ENCODE measurements at regions not wholly inside any gene's neighbourhood (a gene's known extent, or its start where the extent isn't known, plus 50 kb on each side); places are given as distances from the start of the nearest gene placed in this dataset.
"Not testable (repeated sequence)": the region's sequence is repeated elsewhere in the genome, so short reads cannot be mapped to it uniquely, and the experiment has no call there.

DNA sequence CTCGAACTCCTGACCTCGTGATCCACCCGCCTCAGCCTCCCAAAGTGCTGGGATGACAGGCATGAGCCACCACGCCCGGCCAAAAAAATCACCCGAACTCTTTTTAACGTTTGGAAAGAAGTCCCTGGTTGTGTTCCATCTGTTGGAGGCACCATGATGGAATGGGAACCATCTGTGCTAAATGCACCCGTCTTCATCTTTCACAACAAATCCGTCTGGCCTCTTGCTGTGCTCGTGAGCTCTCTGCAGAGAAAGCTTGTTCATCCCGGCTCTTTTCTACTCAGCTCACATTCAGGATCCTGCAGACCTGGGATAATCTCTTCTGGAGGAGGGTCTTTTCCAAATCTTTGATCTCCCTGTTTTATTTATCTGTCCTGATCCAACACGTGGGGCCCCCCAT, 188.8 kb downstream of the CRLF2 start:
- DNase-seq (no peak), ATAC-seq (ENCODE audit: low read depth) (no peak)
- Histone ChIP-seq H2AK5ac (ENCODE audit: low read depth, low read length) (no peak overlapping the region), H3K9me3 (ENCODE audit: control insufficient read depth, insufficient read depth, low read length) (peaks cover 35% of the 10 kb centered on the region; the same call in 1 of the 2 replicates), H3K56ac (ENCODE audit: extremely low read depth, insufficient read depth, low read length) (no peak overlapping the region), H4K91ac (ENCODE audit: insufficient read depth, low read depth, low read length) (no peak overlapping the region), H3K9ac (ENCODE audit: low read depth, low read length) (no peak overlapping the region), H3K27me3 (ENCODE audit: control insufficient read depth, insufficient read depth, low read length) (no peaks in the 10 kb centered on the region), H3K9me1 (ENCODE audit: insufficient read depth, low read length) (no peaks in the 10 kb centered on the region), H2BK120ac (ENCODE audit: low read depth, low read length) (no peak overlapping the region), H2BK20ac (ENCODE audit: low read depth, low read length) (no peak overlapping the region), H4K5ac (ENCODE audit: low read depth, low read length) (no peak overlapping the region), H3K14ac (replicated peaks; ENCODE audit: low read depth, low read length) (no peak overlapping the region), H3K4ac (ENCODE audit: low read depth, low read length) (no peak overlapping the region), H2BK5ac (ENCODE audit: low read depth, low read length, poor library complexity, severe bottlenecking) (no peak overlapping the region), H4K20me1 (ENCODE audit: insufficient read depth, low read length) (no peaks in the 10 kb centered on the region), H3K4me1 (ENCODE audit: control insufficient read depth, insufficient read depth, low read length) (no peaks in the 10 kb centered on the region), H3K4me2 (ENCODE audit: low read depth, low read length) (no peak overlapping the region), H2AFZ (replicated peaks; ENCODE audit: low read length, poor library complexity) (no peak overlapping the region), H2AK9ac (replicated peaks; ENCODE audit: low read depth, low read length, poor library complexity) (no peak overlapping the region), H3K23ac (ENCODE audit: low read depth, low read length) (no peak overlapping the region), H3K36me3 (ENCODE audit: control insufficient read depth, insufficient read depth, low read length) (no peaks in the 10 kb centered on the region), H3K4me3 (ENCODE audit: insufficient read depth, low read depth, low read length) (no peak overlapping the region), H3K79me1 (ENCODE audit: low read depth in 1 of 2, low read length in 2 of 2) (no peaks in the 10 kb centered on the region), H3K27ac (ENCODE audit: insufficient read depth, low read length) (no peak overlapping the region), H3K18ac (ENCODE audit: low read depth, low read length) (no peak overlapping the region), H4K8ac (ENCODE audit: low read depth in 2 of 2, low read length in 2 of 2) (no peak overlapping the region), H2BK15ac (ENCODE audit: low read depth, low read length) (no peak overlapping the region)
- CTCF ChIA-PET: no interaction called here
- dilution Hi-C loops (cut with HindIII; ENCODE audit: low sequenced_read_pairs, unreplicated experiment): no loop called here
- 46% methylated on average over 7 of the region's 12 CpGs; no CpG with 5 or more reads in 1 of the 2 experiments for WGBS, 2 experiments (ENCODE audit: extremely low coverage in 2 of 2, insufficient read length in 1 of 2)
- intact Hi-C loops (cut with micrococcal nuclease): no loop called here
- in situ Hi-C loops (cut with MboI; ENCODE audit: low sequenced_read_pairs): no loop called here
- TF ChIP-seq, protein P1, sequence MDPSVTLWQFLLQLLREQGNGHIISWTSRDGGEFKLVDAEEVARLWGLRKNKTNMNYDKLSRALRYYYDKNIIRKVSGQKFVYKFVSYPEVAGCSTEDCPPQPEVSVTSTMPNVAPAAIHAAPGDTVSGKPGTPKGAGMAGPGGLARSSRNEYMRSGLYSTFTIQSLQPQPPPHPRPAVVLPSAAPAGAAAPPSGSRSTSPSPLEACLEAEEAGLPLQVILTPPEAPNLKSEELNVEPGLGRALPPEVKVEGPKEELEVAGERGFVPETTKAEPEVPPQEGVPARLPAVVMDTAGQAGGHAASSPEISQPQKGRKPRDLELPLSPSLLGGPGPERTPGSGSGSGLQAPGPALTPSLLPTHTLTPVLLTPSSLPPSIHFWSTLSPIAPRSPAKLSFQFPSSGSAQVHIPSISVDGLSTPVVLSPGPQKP (IDR thresholded peaks at IDR 0.05; ENCODE audit: borderline replicate concordance, low read depth, low read length): no peak
- TF ChIP-seq CHD1 (IDR thresholded peaks at IDR 0.05; ENCODE audit: low read depth, low read length) (no peak), MAZ (IDR thresholded peaks at IDR 0.05; ENCODE audit: borderline replicate concordance, low read depth, low read length) (no peak), USF2 (IDR thresholded peaks at IDR 0.05; ENCODE audit: low read depth, low read length) (no peak), FOS (IDR thresholded peaks at IDR 0.05; ENCODE audit: low read depth, low read length) (no peak), MAFK (IDR thresholded peaks at IDR 0.05; ENCODE audit: low read depth, low read length) (no peak), RAD21 (IDR thresholded peaks at IDR 0.05; ENCODE audit: low read length) (no peak)
- BruUV-seq (replicated peaks): no TSS peak
- POLR2A ChIA-PET (ENCODE audit: unreplicated experiment): no interaction called here

DNA sequence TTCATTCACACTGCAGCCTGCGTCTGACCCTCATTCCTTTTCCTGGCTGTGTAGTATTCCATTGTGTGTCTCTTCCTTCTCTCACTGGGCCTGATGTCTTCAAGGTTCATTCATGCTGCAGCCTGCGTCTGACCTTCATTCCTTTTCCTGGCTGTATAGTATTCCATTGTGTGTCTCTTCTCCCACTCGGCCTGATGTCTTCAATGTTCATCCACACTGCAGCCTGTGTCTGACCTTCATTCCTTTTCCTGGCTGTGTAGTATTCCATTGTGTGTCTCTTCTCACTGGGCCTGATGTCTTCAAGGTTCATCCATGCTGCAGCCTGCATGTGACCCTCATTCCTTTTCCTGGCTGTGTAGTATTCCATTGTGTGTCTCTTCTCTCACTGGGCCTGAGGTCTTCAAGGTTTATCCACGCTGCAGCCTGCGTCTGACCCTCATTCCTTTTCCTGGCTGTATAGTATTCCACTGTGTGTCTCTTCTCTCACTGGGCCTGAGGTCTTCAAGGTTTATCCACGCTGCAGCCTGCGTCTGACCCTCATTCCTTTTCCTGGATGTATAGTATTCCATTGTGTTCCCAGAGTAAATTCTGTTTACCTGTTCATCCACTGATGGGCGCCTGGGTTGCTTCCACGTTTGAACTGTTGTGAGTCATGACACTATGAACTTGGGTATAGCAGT, 191.0 kb downstream of the CRLF2 start:
- H3K36me3 ChIP-seq (ENCODE audit: control insufficient read depth, insufficient read depth, low read length); H4K91ac ChIP-seq (ENCODE audit: insufficient read depth, low read depth, low read length); H3K9ac ChIP-seq (ENCODE audit: low read depth, low read length); H2BK5ac ChIP-seq (ENCODE audit: low read depth, low read length, poor library complexity, severe bottlenecking); H2BK15ac ChIP-seq (ENCODE audit: low read depth, low read length); H2AFZ ChIP-seq (replicated peaks; ENCODE audit: low read length, poor library complexity); H4K20me1 ChIP-seq (ENCODE audit: insufficient read depth, low read length); H3K4me3 ChIP-seq (ENCODE audit: insufficient read depth, low read depth, low read length); intact Hi-C loops (cut with micrococcal nuclease); H4K8ac ChIP-seq (ENCODE audit: low read depth in 2 of 2, low read length in 2 of 2); H3K4me2 ChIP-seq (ENCODE audit: low read depth, low read length); H2AK9ac ChIP-seq (replicated peaks; ENCODE audit: low read depth, low read length, poor library complexity); H2BK20ac ChIP-seq (ENCODE audit: low read depth, low read length); CTCF ChIA-PET; H3K4ac ChIP-seq (ENCODE audit: low read depth, low read length); POLR2A ChIA-PET (ENCODE audit: unreplicated experiment); DNase-seq; H3K56ac ChIP-seq (ENCODE audit: extremely low read depth, insufficient read depth, low read length); H3K27ac ChIP-seq (ENCODE audit: insufficient read depth, low read length); H3K9me1 ChIP-seq (ENCODE audit: insufficient read depth, low read length); H4K5ac ChIP-seq (ENCODE audit: low read depth, low read length); H2BK120ac ChIP-seq (ENCODE audit: low read depth, low read length); H3K27me3 ChIP-seq (ENCODE audit: control insufficient read depth, insufficient read depth, low read length); H3K79me1 ChIP-seq (ENCODE audit: low read depth in 1 of 2, low read length in 2 of 2); H2AK5ac ChIP-seq (ENCODE audit: low read depth, low read length); in situ Hi-C loops (cut with MboI; ENCODE audit: low sequenced_read_pairs); H3K18ac ChIP-seq (ENCODE audit: low read depth, low read length); dilution Hi-C loops (cut with HindIII; ENCODE audit: low sequenced_read_pairs, unreplicated experiment); ATAC-seq (ENCODE audit: low read depth); H3K4me1 ChIP-seq (ENCODE audit: control insufficient read depth, insufficient read depth, low read length); H3K23ac ChIP-seq (ENCODE audit: low read depth, low read length); BruUV-seq (replicated peaks); H3K14ac ChIP-seq (replicated peaks; ENCODE audit: low read depth, low read length): not testable (repeated sequence)
- no CpG with 5 or more reads among the region's 9 CpGs for WGBS, 2 experiments (ENCODE audit: extremely low coverage in 2 of 2, insufficient read length in 1 of 2)
- H3K9me3 ChIP-seq (ENCODE audit: control insufficient read depth, insufficient read depth, low read length): peaks cover 32% of the 10 kb centered on the region; the same call in 1 of the 2 replicates
